H9 (cell line): ENCODE measurements at regions not wholly inside any gene's neighbourhood (a gene's known extent, or its start where the extent isn't known, plus 50 kb on each side); places are given as distances from the start of the nearest gene placed in this dataset.

Experiments used
- DNase-seq: peaks from one replicate; pipeline ENCODE4 v3.0.0-alpha.2; 2017
- H2AFZ ChIP-seq: one replicate; pipeline ENCODE4 v1.6.1; 2013; ENCODE audit warnings: mild to moderate bottlenecking, low read length, control low read depth, moderate library complexity
- H2AK5ac ChIP-seq: 2 replicates; pipeline ENCODE4 v1.6.1; 2013; ENCODE audit warnings: low read length, control low read depth, mixed read lengths; ENCODE audit not compliant: insufficient read length
- H2BK120ac ChIP-seq: one replicate; pipeline ENCODE4 v1.6.1; 2013; ENCODE audit warnings: low read depth, mild to moderate bottlenecking, low read length, control low read depth, inconsistent platforms; ENCODE audit not compliant: poor library complexity, severe bottlenecking
- H2BK12ac ChIP-seq: 2 replicates; pipeline ENCODE4 v1.6.1; 2013; ENCODE audit warnings: low read length, control low read depth, mixed read lengths, low read depth; ENCODE audit not compliant: insufficient read length
- H2BK15ac ChIP-seq: 2 replicates; pipeline ENCODE4 v1.6.1; 2013; ENCODE audit warnings: low read depth, low read length, control low read depth
- H2BK20ac ChIP-seq: one replicate; pipeline ENCODE4 v1.6.1; 2013; ENCODE audit warnings: low read depth, mild to moderate bottlenecking, low read length, control low read depth, inconsistent platforms; ENCODE audit not compliant: poor library complexity, severe bottlenecking
- H2BK5ac ChIP-seq: 2 replicates; pipeline ENCODE4 v1.6.1; 2013; ENCODE audit warnings: low read length, control low read depth, mixed read lengths; ENCODE audit not compliant: insufficient read length
- H3K14ac ChIP-seq: 2 replicates; pipeline ENCODE4 v1.6.1; 2013; ENCODE audit warnings: low read length, control low read depth; ENCODE audit not compliant: insufficient read depth
- H3K18ac ChIP-seq: 2 replicates; pipeline ENCODE4 v1.6.1; 2013; ENCODE audit warnings: low read depth, mild to moderate bottlenecking, mixed read lengths, low read length, control low read depth; ENCODE audit not compliant: insufficient read length
- H3K23ac ChIP-seq: 2 replicates; pipeline ENCODE4 v1.6.1; 2013; ENCODE audit warnings: low read length, control low read depth, mixed read lengths, low read depth; ENCODE audit not compliant: insufficient read length
- H3K23me2 ChIP-seq: 2 replicates; pipeline ENCODE4 v1.6.1; 2013; ENCODE audit warnings: low read depth, mild to moderate bottlenecking, mixed read lengths, low read length, control low read depth; ENCODE audit not compliant: insufficient read length, poor library complexity, severe bottlenecking
- H3K27ac ChIP-seq: 2 replicates; pipeline ENCODE4 v1.5.1; 2013; ENCODE audit warnings: low read length, control low read depth, mixed read lengths, low read depth; ENCODE audit not compliant: insufficient read length
- H3K27me3 ChIP-seq: 2 replicates; pipeline ENCODE4 v1.6.1; 2013; ENCODE audit warnings: low read length, control low read depth, inconsistent platforms; ENCODE audit not compliant: insufficient read depth
- H3K4ac ChIP-seq: 2 replicates; pipeline ENCODE4 v1.6.1; 2013; ENCODE audit warnings: low read depth, mild to moderate bottlenecking, control low read depth, inconsistent platforms, low read length, moderate library complexity
- H3K4me1 ChIP-seq: 2 replicates; pipeline ENCODE4 v1.6.1; 2013; ENCODE audit warnings: low read length, control low read depth, inconsistent platforms; ENCODE audit not compliant: insufficient read depth
- H3K4me2 ChIP-seq: 2 replicates; pipeline ENCODE4 v1.6.1; 2013; ENCODE audit warnings: low read length, control low read depth, mixed read lengths; ENCODE audit not compliant: insufficient read length, insufficient read depth
- H3K56ac ChIP-seq: 2 replicates; pipeline ENCODE4 v1.6.1; 2013; ENCODE audit warnings: low read depth, mild to moderate bottlenecking, mixed read lengths, low read length, control low read depth; ENCODE audit not compliant: insufficient read length
- H3K79me1 ChIP-seq: 2 replicates; pipeline ENCODE4 v1.6.1; 2013; ENCODE audit warnings: low read depth, mild to moderate bottlenecking, moderate library complexity, low read length, control low read depth, inconsistent platforms; ENCODE audit not compliant: insufficient read depth, poor library complexity, severe bottlenecking
- H3K79me2 ChIP-seq: 2 replicates; pipeline ENCODE4 v1.6.1; 2013; ENCODE audit warnings: low read length, control low read depth, inconsistent platforms; ENCODE audit not compliant: insufficient read depth
- H3K9ac ChIP-seq: 2 replicates; pipeline ENCODE4 v1.6.1; 2013; ENCODE audit warnings: low read length, control low read depth, mixed read lengths; ENCODE audit not compliant: insufficient read length; ENCODE audit errors: extremely low read depth
- H3K9me3 ChIP-seq: one replicate; pipeline ENCODE4 v1.6.1; 2013; ENCODE audit warnings: low read depth, low read length, inconsistent platforms; ENCODE audit not compliant: control insufficient read depth
- H3T11ph ChIP-seq: one replicate; pipeline ENCODE4 v1.6.1; 2013; ENCODE audit warnings: mild to moderate bottlenecking, low read length, control low read depth, inconsistent platforms
- H4K20me1 ChIP-seq: one replicate; pipeline ENCODE4 v1.6.1; 2013; ENCODE audit not compliant: control insufficient read depth, insufficient read length, insufficient read depth
- H4K5ac ChIP-seq: 2 replicates; pipeline ENCODE4 v1.6.1; 2013; ENCODE audit warnings: low read depth, mild to moderate bottlenecking, mixed read lengths, low read length, control low read depth; ENCODE audit not compliant: insufficient read length
- H4K8ac ChIP-seq: replicated peaks from 2 replicates; pipeline ENCODE4 v1.6.1; 2013; ENCODE audit warnings: low read length, control low read depth, mixed read lengths, low read depth; ENCODE audit not compliant: insufficient read length
- H4K91ac ChIP-seq: 2 replicates; pipeline ENCODE4 v1.6.1; 2013; ENCODE audit warnings: low read depth, mild to moderate bottlenecking, moderate library complexity, mixed read lengths, low read length, control low read depth; ENCODE audit not compliant: insufficient read length
- H3K27ac Mint-ChIP-seq, 3 experiments: 2 replicates in 2 of 3; 3 replicates in 1 of 3; pipeline ENCODE4 v1.8.0; 2020 to 2021; ENCODE audit warnings: mixed read lengths in 3 of 3, mild to moderate bottlenecking in 1 of 3, moderate library complexity in 1 of 3
- H3K27me3 Mint-ChIP-seq: 2 replicates; pipeline ENCODE4 v1.8.0; 2021; ENCODE audit warnings: low read depth, mild to moderate bottlenecking, moderate library complexity, mixed read lengths
- H3K36me3 Mint-ChIP-seq, 3 experiments: 2 replicates in 2 of 3; 3 replicates in 1 of 3; pipeline ENCODE4 v1.8.0; 2020 to 2021; ENCODE audit warnings: low read depth in 3 of 3, mixed read lengths in 3 of 3; ENCODE audit not compliant: insufficient read depth in 1 of 3
- H3K4me1 Mint-ChIP-seq, 2 experiments: 2 replicates each; pipeline ENCODE4 v1.8.0; 2020; ENCODE audit warnings: mixed read lengths in 2 of 2
- H3K4me3 Mint-ChIP-seq, 2 experiments: 2 replicates in 1 of 2; 3 replicates in 1 of 2; pipeline ENCODE4 v1.8.0; 2020 to 2021; ENCODE audit warnings: mild to moderate bottlenecking in 2 of 2, mixed read lengths in 2 of 2, moderate library complexity in 1 of 2
- H3K9me3 Mint-ChIP-seq, 2 experiments: 2 replicates in 1 of 2; 3 replicates in 1 of 2; pipeline ENCODE4 v1.8.0; 2020; ENCODE audit warnings: mild to moderate bottlenecking in 2 of 2, mixed read lengths in 2 of 2, moderate library complexity in 1 of 2
- CTCF ChIP-seq: fragments of 200-600 bp; sonication (generic); conservative IDR thresholded peaks from 3 replicates; pipeline ENCODE4 v1.8.0; 2021; ENCODE audit warnings: antibody characterized with exemption, mild to moderate bottlenecking
- WGBS: extraction: QIAGEN DNeasy Blood & Tissue Kit; methylation state at CpG from one replicate; pipeline ENCODE4 v1.1.7; 2013; ENCODE audit warnings: missing lambda C conversion rate, low lambda C conversion rate, mixed read lengths; ENCODE audit not compliant: insufficient read length; ENCODE audit errors: extremely low coverage; 5-methylcytosine and 5-hydroxymethylcytosine counted together

- H3K27me3 ChIP-seq = no peaks in the 10 kb centered on the region
- no peak overlapping the region for H3T11ph ChIP-seq
- H3K4ac ChIP-seq = no peak overlapping the region
- WGBS = no CpG with 5 or more reads among the region's 6 CpGs
- no peak overlapping the region for H2BK12ac ChIP-seq
- TF ChIP-seq CTCF = no peak
- H2BK15ac ChIP-seq = no peak overlapping the region
- no peaks in the 10 kb centered on the region for H3K9me3 ChIP-seq
- no peaks in the 10 kb centered on the region for H3K79me2 ChIP-seq
- no peak for DNase-seq
- H3K79me1 ChIP-seq = no peaks in the 10 kb centered on the region
- H3K9ac ChIP-seq = no peak overlapping the region
- no peak overlapping the region for H2BK20ac ChIP-seq
- no peak overlapping the region for H3K4me2 ChIP-seq
- peaks cover 10% of the 10 kb centered on the region in 2 experiments for H3K4me1 Mint-ChIP-seq
- no peaks in the 10 kb centered on the region; the same call in 1 of the 2 replicates for H3K4me1 ChIP-seq
- H2BK5ac ChIP-seq = no peak overlapping the region
- H3K18ac ChIP-seq = no peak overlapping the region
- H3K36me3 Mint-ChIP-seq = peaks cover 19 to 25% (median 24%) of the 10 kb centered on the region in 3 experiments
- peak overlapping the region in 1 of 3 experiments; percentile 19; a peak in 1 of 7 replicates for H3K27ac Mint-ChIP-seq
- H2AFZ ChIP-seq = no peak overlapping the region
- H4K20me1 ChIP-seq = no peaks in the 10 kb centered on the region
- no peak overlapping the region for H3K56ac ChIP-seq
- H3K27ac ChIP-seq = no peak overlapping the region
- H4K5ac ChIP-seq = no peak overlapping the region
- no peak overlapping the region for H3K23ac ChIP-seq
- H2BK120ac ChIP-seq = no peak overlapping the region
- no peak overlapping the region for H3K4me3 Mint-ChIP-seq
- H2AK5ac ChIP-seq = no peak overlapping the region
- no peak overlapping the region for H4K91ac ChIP-seq
- no peak overlapping the region for H4K8ac ChIP-seq
- no peak overlapping the region for H3K14ac ChIP-seq
- peaks cover 20 to 24% of the 10 kb centered on the region in 2 experiments for H3K9me3 Mint-ChIP-seq
- no peaks in the 10 kb centered on the region; the same call in 1 of the 2 replicates for H3K27me3 Mint-ChIP-seq
- H3K23me2 ChIP-seq = no peaks in the 10 kb centered on the region
Observed at GRCh38 chr10:93131986-93132385, 58.3 kb downstream of the CYP26A1 start.
